RKO (cell line): ENCODE measurements at regions not wholly inside any gene's neighbourhood (a gene's known extent, or its start where the extent isn't known, plus 50 kb on each side); places are given as distances from the start of the nearest gene placed in this dataset.

Experiments used
- DNase-seq: peaks from one replicate; pipeline ENCODE4 v3.0.0-alpha.2; 2016; ENCODE audit warnings: low spot score

DNA sequence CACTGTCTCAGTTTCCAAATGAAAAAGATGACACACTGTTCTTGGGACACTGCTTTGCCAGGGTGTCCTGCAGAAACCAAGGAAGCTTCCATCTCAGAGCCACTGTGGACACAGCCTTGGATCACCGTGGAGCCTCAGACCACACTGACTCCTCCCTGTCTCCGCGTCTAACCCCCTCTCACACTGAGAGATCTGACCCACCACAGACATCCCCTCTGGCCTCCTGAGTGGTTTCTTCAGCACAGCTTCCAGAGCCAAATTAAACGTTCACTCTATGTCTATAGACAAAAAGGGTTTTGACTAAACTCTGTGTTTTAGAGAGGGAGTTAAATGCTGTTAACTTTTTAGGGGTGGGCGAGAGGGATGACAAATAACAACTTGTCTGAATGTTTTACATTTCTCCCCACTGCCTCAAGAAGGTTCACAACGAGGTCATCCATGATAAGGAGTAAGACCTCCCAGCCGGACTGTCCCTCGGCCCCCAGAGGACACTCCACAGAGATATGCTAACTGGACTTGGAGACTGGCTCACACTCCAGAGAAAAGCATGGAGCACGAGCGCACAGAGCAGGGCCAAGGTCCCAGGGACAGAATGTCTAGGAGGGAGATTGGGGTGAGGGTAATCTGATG lies 113.4 kb upstream of the PKDCC start:
- no peak for DNase-seq

DNA sequence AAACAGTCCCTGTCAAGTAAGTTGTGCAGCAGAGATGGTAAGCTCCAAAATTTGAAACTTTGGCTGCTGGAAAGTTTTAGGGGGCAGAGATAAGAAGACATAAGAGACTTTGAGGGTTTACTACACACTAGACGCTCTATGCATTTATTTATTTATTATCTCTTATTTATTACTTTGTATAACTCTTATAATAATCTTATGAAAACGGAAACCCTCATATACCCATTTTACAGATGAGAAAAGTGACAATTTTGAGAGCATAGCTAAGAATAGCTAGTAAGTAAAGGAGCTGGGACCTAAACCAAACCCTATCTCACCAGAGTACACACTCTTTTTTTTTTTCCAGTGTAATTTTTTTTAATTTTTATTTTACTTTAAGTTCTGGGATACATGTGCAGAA lies 112.8 kb upstream of the PKDCC start:
- no peak for DNase-seq

DNA sequence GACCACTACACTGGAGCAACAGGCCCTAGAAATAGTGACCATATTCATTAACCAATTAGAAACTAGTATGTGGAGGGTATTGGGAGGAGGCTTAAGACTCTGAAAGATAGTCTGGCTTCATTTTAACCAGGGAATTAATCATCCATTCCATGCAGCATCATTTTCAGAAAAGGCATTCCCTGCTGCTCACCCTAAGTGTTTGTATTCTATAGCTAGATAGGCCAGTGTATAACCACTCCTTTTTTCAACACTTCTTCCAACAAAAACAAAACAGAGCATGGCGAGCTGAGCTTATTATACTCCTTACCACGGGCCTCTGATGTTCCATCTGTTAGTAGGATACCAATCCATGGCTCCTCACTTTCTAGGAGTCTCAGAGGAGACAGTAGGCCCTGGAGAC lies 112.0 kb upstream of the PKDCC start:
- no peak for DNase-seq

DNA sequence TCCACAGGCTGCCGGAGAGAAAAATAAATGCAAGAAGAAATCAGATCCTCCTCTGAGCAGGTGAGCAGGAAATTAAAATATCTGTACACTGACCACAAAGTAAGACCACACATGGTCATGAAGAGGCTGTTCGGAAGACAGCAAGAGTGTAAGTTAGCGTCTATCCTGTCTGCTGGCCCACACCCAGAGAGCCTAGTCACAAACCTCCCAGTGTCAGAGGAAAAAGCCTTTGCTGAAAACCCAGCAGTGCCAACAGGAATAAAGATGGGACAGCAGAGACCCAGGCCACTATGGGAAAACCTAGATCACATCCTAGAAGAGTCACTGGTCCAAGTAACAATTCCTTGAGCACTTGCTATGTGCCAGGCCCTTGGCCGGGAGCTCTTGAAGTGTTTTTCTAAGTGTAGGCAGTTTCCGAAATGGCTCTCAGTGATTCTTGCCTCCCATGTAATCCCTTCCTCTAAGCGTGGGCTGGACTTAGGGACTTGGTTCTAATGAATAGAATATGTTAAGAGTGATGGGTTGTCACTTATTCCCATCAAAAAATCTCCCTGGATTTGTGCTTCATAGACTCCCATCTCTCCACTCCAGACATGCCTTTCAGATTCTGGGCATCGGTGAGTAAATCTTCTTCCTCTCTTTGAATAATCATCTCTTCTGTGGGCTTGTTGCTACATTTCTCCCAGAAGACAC lies 110.9 kb upstream of the PKDCC start:
- no peak for DNase-seq

DNA sequence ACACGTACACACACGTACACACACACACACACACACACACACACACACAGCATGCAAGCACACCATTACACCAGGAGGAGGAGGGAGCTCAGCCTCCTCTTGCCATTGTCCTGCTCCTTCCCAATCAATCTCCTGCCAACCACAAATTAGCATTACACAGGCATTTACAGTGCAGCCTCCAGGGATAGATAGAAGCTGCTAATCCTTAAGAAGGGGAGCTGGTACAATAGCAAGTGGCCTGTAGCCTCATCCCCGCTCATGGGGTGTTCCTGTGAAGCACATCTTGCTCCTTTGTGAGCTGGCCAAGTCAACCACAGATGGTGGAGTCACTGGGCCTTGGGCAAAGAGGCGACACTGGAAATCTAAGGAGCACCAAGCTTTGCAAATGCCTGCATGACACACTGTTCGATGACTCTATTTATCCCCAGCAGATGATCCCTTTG lies 110.3 kb upstream of the PKDCC start:
- DNase-seq = no peak

DNA sequence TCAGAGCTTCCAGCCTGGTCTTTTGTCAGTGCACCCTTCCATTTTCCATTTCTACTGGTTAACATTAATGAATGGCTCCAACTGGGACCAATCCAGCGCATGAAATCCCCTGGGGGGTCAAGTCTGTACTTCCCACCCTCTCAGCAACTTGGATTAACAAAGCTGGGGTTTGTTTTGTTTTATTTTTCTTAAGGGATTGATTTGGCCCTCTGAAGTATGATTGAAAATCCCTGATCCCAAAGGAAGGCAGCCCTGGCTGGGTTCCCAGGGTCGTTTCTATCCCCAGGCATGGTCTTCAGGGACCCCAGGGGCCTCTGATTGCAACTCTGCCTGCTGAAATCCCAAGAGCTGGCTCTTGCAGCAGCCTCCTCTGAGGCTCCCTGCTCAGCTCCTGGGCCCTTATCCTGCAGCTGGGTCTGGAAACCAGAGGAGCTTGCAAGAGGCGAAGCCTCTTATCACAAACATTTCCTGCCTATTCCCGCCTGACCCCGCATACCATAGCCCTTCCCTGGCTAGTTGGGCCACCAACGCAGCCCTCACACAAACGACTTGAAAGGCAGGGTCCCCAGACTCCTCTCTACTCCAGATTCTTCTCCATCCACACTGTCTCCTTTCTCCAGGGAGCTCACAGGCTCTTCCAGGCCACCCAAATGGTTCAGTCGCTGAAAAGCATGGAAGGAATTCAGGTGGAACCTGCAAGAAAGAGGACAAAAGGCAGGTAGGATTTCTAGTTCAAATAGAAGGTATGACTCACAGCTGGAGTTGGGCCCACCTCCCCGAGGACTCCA lies 109.7 kb upstream of the PKDCC start:
- DNase-seq = no peak

DNA sequence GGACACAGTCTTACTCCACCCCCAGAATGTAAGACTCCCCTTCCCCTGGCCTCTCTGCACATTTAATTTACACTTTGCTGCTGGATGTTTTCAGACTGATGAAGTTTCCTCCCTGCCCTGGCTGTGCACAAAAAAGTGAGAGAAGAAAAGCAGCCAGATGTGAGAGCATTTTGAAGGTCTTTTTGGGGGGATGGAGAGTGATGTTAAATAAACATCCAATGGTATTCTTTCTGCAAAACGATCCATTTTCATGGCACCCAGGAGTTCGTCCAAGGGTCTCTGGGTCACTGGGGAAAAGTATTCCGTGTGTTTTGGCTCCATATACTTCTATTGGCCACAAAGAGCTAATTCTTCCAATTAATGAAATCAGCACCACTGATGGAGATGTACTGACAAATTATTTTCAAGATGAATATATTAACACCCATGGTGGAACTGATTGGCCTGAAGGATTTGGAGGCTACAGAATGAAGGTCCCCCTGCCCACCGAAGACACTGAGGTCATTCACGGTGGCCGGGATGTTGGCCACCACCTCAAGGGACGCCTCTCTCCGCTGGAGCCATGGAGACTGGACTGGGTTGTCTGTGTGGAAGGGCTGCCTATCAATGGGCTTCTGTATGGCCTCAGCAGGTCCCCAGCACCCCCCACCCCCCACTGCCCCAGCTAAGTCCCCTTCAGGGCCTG lies 107.6 kb upstream of the PKDCC start:
- DNase-seq = no peak

DNA sequence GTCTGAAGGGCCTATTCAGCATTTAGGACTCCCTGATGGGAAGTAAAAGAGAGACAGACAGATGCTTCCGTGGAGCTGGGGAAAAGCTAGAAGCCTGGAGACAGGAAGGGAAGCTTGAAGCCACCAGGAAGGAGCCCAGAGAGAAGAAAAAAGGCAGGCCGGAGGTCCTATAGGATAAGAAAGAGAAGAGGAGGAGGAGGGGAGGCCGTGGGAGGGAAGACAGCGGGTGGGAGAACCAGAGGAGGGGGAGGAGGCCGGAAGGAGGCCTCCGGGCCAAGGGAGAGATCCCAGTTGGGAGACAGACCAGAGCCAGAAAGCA lies 107.1 kb upstream of the PKDCC start:
- DNase-seq = no peak

DNA sequence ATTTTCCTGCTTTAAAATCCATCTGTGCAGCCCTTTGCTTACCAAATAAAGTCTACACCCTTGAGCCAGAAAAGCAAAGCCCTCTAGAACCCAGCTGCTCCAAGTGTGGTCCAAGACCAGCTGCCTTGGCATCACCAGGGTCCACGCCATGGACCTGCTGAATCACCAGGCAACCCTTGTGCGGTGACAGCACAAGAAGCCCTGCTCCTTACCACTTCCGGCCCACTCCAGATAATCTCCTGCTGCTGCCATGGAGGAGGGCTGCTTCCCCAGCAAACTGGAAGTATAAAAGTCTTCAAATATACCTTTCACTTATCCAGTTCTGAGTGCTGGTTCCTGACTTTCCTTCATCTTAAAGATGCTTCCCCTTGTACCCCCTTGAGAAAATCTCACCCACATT lies 106.0 kb upstream of the PKDCC start:
- DNase-seq = no peak

DNA sequence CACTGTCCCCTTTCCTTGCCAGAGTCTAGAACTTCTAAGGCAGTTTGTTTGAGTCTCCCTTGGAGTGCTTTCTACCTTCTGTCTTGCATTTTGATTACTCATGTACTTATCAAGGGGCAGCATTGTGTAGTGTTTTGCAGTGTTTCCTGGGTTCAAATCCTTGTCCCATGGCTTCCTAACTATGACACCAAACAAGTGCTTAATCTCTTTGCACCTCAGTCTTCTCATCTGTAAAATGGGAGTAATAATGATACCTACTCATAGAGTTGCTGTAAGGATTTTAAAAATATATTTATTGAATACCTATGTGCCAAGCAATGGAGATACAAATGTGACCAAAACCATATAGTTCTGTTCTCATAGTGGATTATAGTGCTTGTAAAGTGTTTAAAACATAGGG lies 105.5 kb upstream of the PKDCC start:
- DNase-seq = no peak

DNA sequence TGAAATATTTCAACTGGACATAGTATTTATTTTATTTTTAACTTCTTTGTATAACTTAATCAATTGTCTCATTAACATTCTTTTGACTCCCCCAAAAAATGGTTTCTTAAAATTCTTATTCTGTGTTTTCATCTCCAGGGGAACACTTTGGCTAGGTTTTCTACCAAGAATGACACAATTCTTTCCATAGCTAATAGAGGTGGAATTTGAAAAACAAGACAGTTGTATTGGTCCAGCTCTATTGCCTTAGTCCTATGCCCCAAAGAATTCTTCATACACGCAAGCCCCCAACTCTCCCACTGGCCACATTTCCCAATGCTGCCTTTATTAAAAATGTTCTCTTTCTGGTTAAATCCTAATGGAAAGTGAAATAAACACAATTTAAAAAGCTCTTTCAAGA lies 104.7 kb upstream of the PKDCC start:
- no peak for DNase-seq

DNA sequence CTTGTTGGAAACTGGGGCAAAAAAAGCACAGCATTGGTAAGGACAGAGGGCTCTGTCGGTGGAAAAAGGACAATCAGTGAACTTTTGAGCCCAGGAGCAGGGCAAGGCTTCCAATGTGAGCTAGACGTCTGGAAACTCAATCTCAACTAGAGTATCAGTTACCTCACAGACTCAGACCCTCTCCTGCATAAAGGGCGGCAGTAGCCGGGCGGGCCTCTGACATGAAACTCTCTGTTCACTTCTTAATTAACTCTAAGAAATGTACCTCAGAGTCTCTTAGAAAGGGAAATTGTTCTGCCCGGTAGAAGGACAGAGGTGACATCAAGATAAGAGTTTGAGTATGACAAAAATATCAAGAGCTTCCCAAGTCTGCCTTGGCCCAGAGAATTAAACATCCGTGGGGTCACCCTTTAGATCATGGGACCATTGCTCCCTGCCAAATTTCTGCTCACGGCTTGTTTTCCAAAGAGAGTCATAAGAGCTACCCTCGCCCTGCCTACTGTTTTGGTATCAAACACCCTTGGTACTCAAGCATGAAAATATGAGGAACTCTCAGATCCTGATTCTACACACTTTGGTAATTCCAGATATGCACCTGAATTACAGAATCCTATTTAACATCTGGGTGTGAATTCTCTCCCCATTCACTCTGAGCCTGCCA lies 103.5 kb upstream of the PKDCC start:
- DNase-seq = no peak

DNA sequence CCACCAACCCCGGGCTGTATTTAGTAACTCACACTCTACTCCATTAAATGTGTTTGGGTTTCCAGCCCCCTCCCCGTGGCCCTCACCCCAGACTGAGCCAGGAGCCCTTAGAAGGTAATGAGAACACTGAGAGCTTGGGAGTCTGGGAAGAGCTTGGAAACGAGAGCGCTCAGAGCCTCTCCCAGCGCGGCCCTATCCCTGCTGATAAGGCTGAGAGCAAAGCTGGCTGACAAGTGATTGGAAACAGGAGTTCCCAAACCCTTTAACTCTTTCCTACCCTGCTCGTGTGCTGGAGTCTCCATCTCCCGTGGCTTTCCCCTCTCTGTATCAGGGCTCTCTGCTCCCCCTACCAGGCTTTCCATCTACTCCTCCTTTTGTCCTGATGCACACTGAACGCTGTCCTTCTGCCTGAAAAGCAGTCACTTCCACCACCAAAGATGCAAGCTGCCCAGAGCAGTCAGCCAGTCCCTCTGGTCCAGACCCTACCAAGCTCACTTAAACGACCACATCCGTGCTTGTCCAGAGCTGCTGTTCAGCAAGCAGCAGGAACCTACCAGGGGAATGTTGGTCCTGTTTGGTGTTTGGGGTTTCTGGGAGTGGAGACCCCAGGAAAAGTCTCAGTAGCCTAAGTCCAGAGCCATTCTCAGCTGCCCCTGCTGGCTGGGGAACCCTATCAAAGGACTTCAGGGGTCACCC lies 100.0 kb upstream of the PKDCC start:
- no peak for DNase-seq

DNA sequence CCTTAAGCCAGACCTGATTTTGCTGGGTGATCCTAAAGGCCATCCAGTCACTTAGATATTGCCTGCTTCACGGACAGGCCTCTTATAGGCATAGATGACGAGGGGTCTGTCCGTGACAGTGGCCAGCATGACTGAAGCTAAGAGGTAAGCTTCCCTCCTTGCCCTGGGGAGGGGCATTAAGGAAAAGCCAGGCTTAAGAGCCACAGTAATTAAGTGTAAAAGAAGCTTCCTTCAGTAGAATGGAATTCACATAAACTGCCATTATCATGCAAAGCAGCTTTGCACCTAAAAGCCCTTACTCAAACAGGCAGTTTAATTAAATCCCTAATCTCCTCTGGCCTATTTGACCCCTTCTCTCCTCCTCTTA lies 99.4 kb upstream of the PKDCC start:
- no peak for DNase-seq

DNA sequence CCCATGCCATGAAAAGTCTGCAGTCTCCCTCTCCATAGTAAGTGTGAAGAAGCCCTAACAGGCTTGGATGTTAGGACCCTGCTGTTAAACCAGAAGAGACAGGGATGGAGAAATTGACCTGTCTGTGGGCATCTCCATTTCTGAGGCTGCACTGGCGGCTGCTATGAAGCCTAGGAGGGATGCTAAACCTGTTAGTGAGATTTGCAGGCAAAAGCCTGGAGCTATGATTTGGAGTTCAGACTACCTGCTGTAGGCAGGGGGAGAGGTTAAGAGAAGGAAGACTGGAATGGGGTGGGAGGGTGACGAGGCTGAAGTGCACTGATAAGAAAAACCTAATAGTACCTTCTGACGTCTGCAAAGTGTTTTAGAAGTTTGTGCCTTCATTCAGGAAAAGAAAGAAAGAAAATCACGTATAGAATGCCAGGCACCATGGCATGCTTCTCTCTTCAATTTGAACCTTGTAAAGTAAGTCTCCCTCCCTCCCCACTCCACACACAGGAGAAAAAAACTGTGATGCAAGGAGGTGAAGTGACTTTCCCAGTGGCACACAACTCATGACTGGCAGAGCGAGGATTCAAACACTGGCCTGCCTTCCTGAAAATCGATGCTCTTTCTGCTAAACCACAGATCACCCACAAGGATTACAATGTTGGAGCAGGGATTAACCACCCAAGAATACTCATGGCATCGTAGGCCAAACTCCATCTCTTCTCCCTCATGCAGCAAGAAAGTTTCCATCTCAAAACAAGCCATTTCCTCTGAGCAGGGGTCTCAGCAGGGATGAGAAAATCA lies 98.5 kb upstream of the PKDCC start:
- DNase-seq = no peak

DNA sequence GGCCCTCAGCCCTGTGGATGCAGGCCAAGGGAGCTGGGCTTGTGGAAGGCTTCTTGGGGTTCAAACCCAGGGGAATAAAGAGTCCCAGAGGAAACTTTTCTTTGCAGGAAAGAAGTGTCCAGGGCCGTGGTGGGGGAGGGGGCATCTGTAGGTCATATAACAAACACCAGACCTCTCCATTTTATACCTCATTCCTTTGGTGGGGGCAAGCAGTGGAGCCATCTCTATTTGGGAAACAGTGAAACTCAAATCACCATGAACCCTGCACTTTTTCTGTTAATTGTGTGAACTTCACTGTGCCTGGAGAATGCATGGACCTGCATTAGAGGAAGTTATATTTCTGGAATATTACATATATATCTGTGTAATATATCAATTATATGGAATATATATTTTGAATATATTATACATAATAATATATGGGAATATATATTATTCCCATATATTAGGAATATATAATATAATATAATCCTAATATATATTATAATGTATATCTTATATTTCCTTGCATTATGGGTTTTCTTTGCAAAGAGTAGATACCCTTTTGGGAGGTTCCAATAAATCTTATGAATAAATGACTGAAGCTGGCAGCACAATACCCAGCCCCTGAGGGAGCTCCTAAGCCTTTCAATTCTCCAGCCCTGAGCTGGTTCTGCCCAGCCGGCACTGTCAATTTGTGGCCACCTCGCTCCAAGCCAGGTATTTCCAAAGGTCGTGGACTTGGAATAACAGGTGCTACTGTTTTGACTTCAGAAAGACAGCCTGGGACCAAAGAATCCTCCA lies 97.7 kb upstream of the PKDCC start:
- no peak for DNase-seq

DNA sequence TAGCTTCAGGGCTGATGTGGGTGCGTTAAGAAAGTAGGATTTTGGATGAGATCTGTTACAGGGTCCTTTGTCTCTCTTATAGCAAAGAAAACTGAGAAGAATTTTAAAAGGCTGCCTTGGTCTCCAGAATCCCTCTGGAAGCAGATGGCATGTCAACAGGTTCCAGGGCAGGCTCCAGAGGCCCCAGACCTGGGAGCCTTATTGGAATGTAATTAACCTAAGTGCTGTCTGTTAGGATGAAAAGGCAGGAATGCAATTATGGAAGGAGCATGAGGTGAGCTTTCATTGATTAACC lies 97.2 kb upstream of the PKDCC start:
- no peak for DNase-seq

DNA sequence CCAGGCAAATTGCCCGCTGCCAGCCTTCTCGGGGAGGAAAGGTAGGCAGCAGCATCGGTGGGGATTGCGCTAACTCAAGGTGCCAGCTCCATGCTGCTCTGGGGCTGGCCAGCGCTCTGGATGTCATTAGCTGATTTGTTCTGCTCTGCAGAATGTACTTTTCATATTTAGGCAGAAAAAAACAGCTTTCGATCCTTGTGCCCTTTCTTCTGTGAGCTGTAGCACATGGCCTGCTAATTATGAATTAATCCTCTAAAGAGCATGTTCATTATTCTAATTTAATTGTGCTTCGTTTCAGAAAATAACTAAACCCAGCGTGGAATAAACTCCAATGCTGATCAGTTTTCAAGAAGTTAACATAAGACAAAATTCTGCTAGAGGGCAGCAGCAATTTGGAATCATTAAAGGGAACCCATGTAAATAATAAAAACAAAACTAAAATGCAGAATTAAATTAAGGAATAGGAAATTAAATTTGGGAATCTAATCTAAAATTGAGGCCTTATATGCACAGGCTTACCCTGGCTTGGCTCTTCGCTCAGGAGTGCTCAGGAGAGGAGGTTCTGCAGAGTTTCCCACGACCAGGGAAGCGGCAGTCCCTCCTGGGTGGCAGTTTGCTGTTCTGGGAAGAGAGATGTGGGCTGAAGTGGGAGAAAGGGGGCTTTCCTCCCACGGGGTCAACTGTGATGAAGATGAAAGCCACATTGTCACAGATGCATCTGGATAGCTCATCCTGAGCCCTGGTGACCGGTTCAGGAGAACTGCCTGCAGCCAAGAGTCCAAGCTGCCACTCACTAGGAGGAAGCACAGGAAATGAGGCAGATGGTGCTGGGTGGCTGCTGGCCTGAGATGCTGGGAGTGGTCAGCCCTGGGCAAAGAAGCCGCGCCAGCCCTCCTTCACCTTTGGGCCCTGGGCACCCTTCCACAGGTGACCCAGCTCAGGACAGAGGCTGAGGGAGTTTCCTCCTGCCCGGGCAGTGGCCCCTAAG lies 93.2 kb upstream of the PKDCC start:
- DNase-seq = no peak
